ENCODE measurements at regions not wholly inside any gene's neighbourhood (a gene's known extent, or its start where the extent isn't known, plus 50 kb on each side); places are given as distances from the start of the nearest gene placed in this dataset.

- TF ChIP-seq, protein P1, sequence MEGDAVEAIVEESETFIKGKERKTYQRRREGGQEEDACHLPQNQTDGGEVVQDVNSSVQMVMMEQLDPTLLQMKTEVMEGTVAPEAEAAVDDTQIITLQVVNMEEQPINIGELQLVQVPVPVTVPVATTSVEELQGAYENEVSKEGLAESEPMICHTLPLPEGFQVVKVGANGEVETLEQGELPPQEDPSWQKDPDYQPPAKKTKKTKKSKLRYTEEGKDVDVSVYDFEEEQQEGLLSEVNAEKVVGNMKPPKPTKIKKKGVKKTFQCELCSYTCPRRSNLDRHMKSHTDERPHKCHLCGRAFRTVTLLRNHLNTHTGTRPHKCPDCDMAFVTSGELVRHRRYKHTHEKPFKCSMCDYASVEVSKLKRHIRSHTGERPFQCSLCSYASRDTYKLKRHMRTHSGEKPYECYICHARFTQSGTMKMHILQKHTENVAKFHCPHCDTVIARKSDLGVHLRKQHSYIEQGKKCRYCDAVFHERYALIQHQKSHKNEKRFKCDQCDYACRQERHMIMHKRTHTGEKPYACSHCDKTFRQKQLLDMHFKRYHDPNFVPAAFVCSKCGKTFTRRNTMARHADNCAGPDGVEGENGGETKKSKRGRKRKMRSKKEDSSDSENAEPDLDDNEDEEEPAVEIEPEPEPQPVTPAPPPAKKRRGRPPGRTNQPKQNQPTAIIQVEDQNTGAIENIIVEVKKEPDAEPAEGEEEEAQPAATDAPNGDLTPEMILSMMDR (IDR thresholded peaks at IDR 0.05) = no peak
- no peak for TF ChIP-seq POLR2A (IDR thresholded peaks at IDR 0.05)
These were observed 198.7 kb upstream of the CMC1 start for GRCh38 chr3:28042707-28043106.
